HG03095 (cell line): ENCODE measurements at regions not wholly inside any gene's neighbourhood (a gene's known extent, or its start where the extent isn't known, plus 50 kb on each side); places are given as distances from the start of the nearest gene placed in this dataset.

ENCODE experiments used
- ATAC-seq: cut with Tn5 transposase; IDR thresholded peaks from one replicate; pipeline ENCODE4 v1.9.1; 2021; ENCODE audit warnings: moderate library complexity; ENCODE audit not compliant: unreplicated experiment

DNA sequence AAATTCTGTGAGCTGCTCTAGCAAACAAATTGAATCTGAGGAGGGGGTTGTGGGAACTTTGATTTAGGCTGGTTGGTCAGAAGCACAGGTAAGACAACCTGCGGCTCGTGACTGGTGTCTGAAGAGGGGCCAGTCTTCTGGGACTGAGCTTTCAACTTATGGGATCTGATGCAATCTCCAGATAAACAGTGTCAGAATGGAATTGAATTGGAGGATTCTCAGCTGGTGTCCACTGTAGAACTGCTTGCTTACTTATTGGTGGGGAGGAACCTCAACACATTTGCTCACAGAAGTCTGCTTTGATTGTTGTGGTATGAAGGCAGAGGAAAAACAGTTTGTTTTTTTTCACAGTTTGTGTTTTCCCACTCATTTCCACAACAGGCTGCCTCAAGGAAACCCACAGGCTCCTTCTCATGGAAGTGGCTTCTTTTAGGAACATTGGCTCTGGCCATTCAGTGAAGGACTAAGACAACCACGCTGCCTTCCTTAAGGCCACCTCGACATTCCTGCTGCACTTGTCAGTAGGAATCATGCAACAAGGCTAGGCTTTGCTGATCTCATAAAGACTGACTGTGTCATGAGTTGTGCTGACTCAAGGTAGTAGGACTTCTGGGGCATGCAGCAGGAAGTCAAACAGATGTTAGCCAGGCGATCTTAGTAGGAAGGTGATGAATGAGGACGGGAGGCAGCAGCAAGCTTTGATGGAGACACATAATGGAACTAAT lies 104.7 kb downstream of the TSN start:
- ATAC-seq = no peak

DNA sequence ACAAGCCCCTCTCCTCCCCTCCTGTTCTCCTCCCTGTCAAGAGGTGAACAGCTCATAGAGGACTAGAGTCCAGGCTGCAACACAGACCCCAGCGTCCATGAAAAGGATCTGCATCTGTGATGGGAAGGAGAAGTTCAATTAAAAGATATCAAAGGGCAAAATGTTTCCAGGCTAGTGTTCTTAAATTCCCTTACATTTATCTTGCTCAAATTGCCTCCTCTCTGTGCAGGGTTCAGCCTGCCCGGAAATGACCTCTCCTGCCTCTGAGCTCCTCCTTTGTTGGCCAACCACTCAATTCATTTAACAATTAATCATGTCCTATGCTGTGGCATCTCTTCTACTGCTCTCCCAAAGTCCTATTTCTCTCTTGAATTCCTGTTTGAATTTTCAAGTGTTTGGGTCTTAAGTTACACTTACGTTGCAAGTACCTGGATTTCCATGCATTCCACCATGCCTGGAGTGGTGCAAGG lies 105.3 kb downstream of the TSN start:
- no peak for ATAC-seq

DNA sequence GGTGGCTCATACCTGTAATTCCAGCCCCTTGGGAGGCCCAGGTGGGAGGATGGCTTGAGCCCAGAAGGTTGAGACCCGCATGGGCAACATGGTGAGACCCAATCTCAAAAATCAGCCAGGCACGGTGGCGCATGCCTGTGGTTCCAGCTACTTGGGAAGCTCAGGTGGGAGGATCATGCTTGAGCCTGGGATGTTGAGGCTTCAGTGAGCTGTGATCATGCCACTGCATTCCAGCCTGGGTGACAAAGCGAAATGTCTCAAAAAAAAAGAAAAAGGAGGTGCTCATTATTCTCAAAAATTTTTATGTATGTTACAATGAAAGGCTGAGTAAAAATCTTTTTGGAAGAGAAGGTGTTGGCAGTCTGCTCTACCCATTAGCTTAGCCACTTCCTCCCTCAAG lies 106.8 kb downstream of the TSN start:
- no peak for ATAC-seq

DNA sequence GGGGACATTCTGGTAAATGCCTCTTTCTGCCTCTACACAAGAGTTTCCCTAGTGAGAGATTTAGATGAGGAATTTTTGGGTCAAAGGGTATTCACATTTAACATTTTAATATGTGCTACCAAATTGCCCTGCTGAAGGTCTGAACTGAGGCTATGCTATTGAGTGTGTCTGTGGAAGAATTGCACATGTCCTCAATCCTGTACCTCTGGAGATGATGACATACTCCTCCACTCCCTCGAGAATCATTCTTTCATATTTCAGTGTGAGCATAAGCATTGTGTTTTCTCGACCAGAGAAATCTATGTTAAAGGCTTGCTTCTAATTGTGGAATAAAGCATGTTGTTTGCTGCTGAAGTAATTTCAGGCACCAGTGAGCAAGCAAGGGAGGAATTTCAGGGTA lies 110.5 kb downstream of the TSN start:
- no peak for ATAC-seq

DNA sequence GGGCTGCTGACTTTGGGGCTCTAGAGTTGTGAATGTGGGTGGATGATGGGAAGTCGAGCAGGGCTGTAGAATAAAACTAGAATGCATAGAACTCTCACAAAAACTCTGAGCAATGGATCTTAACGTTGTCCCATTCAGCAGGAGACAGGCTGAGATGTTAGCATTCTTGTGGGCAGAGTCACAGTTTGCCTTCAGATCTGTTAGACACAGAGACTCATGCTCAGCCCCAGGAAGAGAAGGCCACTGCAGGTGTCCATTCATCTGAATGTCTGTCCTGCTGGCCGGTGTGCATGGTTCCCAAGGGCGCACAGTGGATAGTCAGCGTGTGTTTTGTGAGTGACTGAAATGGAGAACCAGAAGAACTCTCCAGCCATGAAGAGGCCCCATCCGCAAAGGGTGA lies 111.3 kb downstream of the TSN start:
- ATAC-seq = no peak

DNA sequence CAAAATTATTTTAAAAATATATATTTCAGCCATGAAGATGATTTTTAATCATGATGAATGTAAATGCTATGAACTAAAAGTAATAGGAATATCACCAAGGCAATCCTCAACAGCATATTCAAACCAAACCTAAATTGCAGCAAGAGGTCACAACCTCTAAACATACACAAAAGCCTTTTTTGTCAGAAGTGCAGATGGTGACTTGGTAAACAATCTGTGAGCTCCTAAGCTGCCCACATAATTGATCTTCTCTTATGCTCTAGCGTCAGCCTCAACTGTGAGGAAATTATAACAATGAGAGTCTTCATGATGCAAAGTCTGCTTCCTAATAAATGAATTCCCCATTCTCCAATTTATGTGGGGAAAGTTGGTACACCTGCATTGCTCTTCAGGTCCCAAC lies 113.2 kb downstream of the TSN start:
- ATAC-seq = no peak

DNA sequence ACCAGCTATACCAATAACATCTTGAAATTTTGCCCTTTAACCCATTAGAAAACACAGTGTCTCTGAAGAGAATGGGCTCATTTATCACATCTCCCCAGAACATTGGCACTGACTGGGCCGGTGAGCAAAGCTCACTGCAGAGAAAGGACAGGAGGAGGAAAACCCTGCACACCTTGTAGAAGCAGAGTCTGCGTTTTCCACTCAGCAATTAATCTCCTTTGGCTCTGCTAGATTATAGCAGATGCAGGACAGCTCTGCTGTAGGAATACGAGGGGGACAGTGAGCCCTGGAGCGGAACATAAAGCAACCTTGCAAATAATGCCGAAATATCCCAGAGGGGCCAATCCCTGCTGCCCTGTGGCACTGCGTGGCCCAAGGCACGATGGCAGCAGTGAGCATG lies 113.9 kb downstream of the TSN start:
- no peak for ATAC-seq

DNA sequence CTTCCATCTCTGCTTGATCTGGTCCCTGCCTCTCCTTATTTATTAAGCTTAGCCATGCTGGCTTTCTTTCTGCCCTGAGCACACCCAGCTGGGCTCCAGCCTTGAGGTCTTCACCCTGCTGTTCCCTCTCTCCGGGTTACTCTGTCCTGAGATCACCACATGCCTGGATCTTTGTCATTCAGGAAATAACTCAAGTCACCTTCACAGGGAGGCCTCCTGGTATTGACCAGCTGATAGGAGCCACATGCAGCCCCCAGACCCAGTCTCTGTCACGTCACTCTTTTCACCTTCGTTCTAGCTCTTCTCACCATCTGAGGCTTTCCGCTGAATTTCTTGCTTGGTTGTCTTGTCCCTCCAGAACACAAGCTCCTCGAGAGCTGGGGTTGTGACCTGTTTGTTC lies 114.4 kb downstream of the TSN start:
- ATAC-seq = no peak

DNA sequence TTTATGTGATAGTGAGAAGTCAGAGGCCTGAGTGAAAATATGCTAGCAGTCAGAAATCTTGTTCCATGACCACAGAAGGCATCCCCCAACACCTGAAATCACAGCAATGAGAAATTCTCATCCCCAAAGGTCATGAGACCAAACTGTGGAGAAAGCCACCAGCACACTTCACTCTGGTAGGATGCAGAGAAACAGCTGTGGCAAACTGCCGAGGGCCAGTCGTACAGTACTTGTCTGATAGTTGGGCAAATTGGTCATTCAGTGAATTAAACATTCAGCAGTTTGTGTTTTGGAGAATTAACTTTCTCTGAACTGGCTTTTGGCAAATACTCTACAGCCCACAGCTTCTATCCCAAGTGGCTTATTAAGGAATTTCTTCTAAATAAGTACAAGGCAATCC lies 117.2 kb downstream of the TSN start:
- no peak for ATAC-seq

DNA sequence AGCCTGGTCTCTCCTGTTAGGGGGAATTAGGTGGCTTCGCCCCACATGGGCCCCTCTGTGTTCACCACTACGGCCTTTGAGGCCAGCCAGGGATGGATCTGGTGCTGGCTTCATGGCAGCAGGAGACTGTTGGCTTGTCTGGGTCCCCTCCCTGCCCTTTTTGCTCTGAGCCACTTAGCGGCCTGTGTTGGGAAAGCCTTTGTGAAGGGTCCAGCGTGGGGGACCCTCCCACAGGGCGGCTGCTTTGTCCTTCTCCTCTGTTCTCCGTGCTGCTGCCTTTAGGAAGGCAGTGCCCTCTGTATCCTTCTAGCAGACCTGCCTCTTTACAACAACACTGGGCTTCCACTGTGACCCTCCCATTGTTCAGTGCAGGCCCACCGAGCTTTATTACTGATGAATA lies 118.4 kb downstream of the TSN start:
- no peak for ATAC-seq

DNA sequence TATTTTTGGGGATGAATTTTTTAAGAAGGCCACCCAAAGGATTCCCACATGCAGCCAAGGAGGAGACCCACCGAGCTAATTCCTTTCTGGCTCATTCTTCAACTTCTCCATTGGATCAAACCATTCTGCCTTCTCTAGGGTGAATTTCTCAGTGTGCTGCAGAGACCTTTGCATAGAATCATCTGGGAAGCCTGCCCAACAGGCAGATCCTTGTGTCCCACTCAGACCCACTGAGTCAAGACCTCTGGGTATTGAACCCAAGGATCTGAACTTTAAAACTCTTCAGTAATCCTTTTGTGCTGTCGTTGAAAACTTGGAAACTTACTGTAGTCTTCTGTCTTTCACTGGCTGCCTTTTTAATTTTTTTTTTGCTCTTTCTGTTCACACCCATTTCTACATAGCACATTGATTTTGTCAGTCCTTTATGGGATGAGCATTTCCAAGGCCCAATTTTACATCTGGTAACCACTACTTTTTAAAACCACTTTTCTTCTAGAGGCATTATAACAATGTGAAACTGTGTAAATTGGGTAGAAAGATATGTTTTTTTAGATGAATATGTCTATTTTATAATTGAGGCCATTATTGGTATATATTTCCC lies 120.2 kb downstream of the TSN start:
- ATAC-seq = no peak

DNA sequence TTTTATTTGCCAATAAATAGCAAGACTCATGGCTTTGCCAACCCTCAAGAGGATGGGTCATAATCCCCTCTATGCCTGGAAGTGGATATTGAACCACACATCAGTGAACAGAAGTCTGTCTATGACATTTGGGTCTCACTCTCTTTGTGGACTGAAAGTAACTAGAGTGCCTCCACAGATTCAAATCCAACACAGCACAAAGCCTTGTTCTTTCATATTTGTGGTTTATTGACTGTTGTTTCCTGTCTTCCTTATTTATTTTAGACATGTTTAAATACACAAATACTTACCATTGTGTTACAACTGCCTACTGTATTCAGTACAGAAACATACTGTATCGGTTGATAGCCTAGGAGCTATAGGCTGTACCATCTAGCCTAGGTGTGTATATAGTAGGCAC lies 121.9 kb downstream of the TSN start:
- no peak for ATAC-seq

DNA sequence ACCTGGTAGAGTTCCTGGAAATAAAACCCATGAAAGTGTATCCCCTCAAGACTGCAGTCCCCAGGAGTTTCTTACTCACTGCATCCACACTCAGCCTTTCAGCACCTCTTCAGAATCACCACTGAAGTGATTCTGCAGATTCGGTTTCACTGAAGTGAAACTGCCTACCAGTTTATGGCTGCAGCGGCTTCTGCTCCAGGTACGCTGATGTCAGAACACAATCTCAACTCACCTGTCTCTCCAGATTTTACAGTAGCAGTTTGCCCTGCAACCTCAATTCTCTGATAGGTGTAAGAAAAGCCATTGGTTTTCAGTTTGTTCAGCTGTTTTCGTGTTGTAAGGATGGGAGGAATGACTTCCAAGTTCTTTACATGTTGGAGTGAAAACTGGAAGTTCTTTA lies 124.8 kb downstream of the TSN start:
- no peak for ATAC-seq

DNA sequence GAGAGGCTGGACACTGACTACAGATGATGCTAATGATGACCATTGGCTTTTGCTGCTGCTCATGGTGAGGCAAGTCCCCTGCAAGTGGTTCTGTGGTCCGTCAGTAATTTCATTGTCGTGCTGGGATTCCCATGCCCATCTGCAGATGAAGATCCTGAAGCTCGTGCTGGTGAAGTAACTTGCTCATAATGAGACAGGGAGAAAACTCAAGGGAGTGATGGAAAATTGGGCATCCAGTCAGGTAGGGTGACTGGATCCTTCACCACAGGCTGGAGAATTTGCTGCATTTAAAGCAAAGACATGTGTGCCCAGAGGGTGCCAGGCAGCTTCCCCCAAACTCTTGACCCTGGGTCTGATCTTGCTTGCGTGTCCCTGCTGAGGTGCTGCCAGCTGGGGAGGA lies 125.6 kb downstream of the TSN start:
- no peak for ATAC-seq

DNA sequence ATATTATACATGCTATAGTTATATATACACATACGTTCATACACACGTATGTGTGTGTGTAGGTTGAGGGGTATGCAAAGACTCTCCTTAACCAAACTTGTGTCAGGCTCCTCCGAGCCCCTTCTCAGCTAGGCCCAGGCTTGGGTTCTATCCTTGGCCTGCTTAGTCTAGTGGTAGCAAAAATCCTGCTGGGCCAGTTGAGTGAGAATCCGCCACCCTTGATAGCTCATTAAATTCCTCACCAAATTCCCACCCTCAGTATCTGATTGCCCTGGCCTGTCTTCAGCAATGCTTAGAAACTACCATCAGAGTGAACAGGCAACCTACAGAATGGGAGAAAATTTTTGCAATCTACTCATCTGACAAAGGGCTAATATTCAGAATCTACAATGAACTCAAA lies 126.5 kb downstream of the TSN start:
- ATAC-seq = no peak

DNA sequence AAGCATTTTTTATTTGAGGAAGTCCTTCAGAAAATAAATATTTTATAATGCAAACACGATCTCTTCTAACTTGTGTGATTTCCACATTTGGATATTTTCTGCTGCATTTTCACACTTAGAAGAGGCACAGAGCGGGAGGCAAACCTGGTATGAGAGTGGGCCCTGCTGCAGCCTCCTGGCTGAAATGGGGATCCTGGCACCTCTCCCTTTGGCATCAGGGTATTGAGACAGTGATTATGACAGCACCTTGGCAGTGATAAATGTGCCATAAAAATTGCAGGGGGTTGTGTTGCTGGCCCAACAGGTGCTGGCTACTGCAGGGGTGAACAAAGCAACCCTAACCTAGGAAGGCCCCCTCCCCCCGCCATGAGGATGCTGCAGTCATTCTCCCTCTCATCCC lies 128.6 kb downstream of the TSN start:
- ATAC-seq = no peak

DNA sequence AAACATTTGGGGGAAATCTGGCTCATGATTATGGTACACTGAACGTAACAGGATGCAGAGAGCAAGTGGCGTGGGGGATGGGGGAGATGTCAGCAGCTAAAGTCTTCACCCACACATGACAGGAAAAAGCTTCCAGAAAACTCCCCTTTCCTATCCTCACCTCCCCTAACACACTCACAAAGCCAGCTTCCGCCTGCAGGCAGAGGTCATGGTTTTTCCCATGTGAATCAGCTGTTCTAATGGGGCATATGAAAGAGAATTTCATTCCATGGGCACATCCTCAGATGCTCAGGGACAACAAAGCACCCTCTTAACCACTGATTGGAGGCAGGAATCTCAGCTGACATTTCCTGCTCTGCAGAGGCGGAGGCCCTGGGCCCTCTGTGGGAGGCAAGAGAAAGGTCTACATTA lies 129.1 kb downstream of the TSN start:
- ATAC-seq = no peak

DNA sequence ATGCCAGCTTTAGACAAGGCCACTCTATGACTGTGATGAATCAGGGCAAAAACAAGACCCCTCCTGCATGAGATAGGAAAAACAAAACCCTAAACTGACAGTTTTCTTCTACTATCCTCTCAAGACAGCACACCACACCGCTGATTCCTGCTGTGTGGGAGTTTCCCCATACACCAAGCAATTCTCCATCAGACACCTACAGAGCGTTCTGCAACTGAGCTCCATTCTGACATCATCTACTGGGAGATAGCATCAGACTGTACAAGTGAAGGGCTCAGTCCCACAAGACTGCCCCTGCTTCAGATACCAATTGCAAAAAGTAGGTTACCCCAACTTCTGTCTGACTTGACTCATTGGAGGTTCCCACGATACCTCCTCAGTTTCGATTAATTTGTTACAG lies 130.6 kb downstream of the TSN start:
- ATAC-seq = no peak

DNA sequence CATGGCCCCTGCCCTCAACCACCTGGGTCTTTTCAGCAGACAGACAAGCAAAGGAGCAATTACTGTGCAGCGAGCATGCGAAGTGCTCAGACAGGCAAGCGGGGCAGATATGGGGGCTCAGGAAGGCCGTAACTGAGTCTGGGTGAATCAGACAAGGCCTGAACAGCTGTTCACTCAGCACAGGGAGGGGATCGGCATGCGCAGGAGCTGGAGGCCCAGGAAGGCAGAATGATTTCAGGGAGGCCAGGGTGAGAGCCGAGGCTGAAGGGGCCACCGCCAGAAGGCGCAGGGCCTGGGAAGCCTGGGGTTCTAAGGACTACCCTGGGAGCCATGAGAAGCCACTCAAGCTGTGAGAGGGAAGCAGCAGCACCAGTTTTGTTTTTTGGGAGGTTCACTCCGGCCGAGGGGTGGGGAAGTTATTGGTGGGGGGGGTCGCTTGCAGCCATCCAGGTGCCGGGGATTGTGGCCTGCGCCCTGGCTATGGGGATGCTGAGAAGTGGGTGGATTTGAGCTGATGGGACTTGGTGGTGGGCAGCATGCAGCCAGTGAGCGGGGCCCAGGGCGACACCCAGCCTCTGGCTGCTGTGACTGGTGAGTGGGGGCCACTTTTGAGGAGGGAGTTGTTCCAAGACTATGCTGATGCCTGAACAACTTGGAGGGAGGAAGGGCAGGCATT lies 132.2 kb downstream of the TSN start:
- no peak for ATAC-seq

DNA sequence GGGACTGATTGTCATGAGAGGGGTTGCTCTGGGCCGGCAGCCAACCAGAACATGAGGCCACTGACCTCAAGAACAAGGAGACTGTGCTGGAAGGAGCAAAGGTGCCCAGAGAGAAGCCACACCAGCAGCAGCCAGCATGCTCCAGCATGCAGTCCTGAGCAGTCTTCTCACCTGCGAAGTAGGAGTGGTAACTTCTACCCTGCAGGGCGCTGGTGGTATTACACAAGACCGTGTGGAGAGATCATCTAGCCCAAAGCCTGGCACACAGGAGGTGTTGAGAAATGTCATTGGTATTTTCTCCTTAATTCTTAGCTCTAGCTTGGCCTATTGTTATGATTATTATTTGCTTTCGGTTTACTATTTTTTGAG lies 132.7 kb downstream of the TSN start:
- peak; percentile 82 for ATAC-seq

DNA sequence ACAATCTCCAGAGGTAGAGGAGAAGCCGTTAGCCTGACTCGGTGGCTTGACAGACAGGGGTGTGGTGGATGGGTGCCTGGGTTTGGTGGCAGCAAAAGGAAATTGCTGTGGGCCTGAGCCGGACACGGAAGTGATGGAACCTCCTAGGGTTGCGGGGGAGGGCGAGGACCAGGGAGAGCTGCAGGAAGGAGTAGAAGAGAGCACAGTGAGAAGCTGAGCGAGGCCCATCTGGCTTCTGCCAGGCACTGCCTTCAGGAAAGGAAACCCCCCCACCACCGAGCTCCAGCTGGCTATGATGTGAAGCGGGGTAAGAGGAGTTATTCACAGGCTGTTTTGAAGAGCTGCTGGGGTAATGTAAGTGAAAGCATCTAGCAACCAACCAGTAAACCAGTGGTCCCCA lies 134.6 kb downstream of the TSN start:
- no peak for ATAC-seq

DNA sequence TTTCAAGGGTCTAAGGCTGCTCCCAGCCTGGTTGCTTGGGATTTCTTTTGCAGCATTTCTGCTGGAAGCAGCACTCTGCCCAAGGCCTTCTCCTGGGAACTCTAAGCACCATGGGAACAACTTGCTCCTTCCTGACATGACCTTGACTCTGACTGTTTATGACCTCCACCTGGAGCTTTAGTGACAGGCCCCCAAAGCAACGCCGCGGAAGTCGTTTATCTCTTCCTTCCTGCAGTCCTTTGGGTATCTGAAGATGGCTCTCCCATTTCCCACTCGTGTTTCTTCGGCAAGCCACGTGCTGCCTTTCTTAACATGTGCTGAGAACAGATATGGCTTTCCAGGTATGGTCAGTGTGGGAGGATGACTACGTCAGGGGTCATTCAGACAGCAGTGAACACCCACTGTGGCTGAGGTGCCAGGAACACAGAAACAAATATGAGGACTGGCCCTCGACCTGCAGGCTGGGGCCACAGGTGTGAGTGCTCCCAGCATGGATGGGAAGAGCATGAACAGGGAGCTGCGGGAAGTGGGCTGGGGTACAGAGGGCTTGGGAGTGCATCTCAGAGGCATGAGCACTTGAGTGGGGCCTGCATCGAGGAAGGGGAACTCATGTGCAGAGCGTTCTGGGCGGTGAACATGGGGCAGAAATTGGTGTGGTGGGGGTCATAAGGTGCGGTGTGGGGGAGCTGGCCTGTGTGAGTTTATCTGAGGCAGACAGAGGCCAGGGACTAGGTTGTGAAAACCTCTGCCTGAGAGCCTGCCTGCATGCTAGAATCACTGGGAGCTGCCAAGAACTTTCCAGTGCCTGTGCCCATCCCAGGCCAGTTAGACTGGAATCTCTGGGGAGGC lies 140.5 kb downstream of the TSN start:
- ATAC-seq = no peak
